Hepatocyte (in vitro differentiated cells): ENCODE measurements at regions not wholly inside any gene's neighbourhood (a gene's known extent, or its start where the extent isn't known, plus 50 kb on each side); places are given as distances from the start of the nearest gene placed in this dataset.

ENCODE experiments used
- EZH2 ChIP-seq: fragments of 200-600 bp; sonication (generic); IDR thresholded peaks from 2 replicates; pipeline ENCODE4 v1.6.1; 2016; ENCODE audit warnings: antibody characterized with exemption, mild to moderate bottlenecking, borderline replicate concordance
- TF ChIP-seq, protein P1 (sequence below): fragments of 200-600 bp; sonication (generic); IDR thresholded peaks from 2 replicates; pipeline ENCODE4 v1.5.1; 2016; ENCODE audit warnings: antibody characterized with exemption, mild to moderate bottlenecking; ENCODE audit not compliant: poor library complexity

- TF ChIP-seq, protein P1, sequence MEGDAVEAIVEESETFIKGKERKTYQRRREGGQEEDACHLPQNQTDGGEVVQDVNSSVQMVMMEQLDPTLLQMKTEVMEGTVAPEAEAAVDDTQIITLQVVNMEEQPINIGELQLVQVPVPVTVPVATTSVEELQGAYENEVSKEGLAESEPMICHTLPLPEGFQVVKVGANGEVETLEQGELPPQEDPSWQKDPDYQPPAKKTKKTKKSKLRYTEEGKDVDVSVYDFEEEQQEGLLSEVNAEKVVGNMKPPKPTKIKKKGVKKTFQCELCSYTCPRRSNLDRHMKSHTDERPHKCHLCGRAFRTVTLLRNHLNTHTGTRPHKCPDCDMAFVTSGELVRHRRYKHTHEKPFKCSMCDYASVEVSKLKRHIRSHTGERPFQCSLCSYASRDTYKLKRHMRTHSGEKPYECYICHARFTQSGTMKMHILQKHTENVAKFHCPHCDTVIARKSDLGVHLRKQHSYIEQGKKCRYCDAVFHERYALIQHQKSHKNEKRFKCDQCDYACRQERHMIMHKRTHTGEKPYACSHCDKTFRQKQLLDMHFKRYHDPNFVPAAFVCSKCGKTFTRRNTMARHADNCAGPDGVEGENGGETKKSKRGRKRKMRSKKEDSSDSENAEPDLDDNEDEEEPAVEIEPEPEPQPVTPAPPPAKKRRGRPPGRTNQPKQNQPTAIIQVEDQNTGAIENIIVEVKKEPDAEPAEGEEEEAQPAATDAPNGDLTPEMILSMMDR, result no peak
- no peak for TF ChIP-seq EZH2
Observed at GRCh38 chr7:81484261-81484660, 285.6 kb downstream of the HGF start.
